ENCODE measurements at regions not wholly inside any gene's neighbourhood (a gene's known extent, or its start where the extent isn't known, plus 50 kb on each side); places are given as distances from the start of the nearest gene placed in this dataset.
"Not testable (repeated sequence)": the region's sequence is repeated elsewhere in the genome, so short reads cannot be mapped to it uniquely, and the experiment has no call there.

DNA sequence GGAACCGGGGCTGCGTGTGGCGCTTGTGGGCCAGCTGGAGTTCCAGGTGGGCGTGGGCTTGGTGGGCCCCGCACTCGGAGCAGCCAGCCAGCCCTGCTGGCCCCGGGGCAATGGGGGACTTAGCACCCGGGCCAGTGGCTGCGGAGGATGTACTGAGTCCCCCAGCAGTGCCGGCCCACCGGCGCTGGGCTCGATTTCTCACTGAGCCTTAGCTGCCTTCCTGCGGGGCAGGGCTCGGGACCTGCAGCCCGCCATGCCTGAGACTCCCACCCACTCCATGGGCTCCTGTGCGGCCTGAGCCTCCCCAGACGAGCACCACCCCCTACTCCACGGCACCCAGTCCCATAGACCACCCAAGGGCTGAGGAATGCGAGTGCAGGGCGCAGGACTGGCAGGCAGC, 963.6 kb upstream of the PCDH20 start:
- TF ChIP-seq, protein P1, sequence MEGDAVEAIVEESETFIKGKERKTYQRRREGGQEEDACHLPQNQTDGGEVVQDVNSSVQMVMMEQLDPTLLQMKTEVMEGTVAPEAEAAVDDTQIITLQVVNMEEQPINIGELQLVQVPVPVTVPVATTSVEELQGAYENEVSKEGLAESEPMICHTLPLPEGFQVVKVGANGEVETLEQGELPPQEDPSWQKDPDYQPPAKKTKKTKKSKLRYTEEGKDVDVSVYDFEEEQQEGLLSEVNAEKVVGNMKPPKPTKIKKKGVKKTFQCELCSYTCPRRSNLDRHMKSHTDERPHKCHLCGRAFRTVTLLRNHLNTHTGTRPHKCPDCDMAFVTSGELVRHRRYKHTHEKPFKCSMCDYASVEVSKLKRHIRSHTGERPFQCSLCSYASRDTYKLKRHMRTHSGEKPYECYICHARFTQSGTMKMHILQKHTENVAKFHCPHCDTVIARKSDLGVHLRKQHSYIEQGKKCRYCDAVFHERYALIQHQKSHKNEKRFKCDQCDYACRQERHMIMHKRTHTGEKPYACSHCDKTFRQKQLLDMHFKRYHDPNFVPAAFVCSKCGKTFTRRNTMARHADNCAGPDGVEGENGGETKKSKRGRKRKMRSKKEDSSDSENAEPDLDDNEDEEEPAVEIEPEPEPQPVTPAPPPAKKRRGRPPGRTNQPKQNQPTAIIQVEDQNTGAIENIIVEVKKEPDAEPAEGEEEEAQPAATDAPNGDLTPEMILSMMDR (IDR thresholded peaks at IDR 0.05): not testable (repeated sequence)
- not testable (repeated sequence) for TF ChIP-seq POLR2A (IDR thresholded peaks at IDR 0.05; ENCODE audit: low read depth)

Measured in esophagus muscularis mucosa (tissue), 3 donors.